GOT3 (cell line): ENCODE measurements at regions not wholly inside any gene's neighbourhood (a gene's known extent, or its start where the extent isn't known, plus 50 kb on each side); places are given as distances from the start of the nearest gene placed in this dataset.

Source experiments
- DNase-seq: peaks from one replicate; lab custom pipeline; 2025; ENCODE audit warnings: mixed read lengths; lab: John Stamatoyannopoulos, UW

GRCh38 chr10:31583293-31583692 lies 264.3 kb downstream of the ZEB1 start:
- no peak for DNase-seq

- no peak for DNase-seq
These were observed 263.5 kb downstream of the ZEB1 start for GRCh38 chr10:31582365-31583052.

- no peak for DNase-seq
These were observed 262.8 kb downstream of the ZEB1 start for GRCh38 chr10:31581741-31582323.

GRCh38 chr10:31580646-31581045 lies 261.6 kb downstream of the ZEB1 start:
- DNase-seq: no peak
